WERI-Rb-1 (cell line): ENCODE measurements at regions not wholly inside any gene's neighbourhood (a gene's known extent, or its start where the extent isn't known, plus 50 kb on each side); places are given as distances from the start of the nearest gene placed in this dataset.
"Not testable (repeated sequence)": the region's sequence is repeated elsewhere in the genome, so short reads cannot be mapped to it uniquely, and the experiment has no call there.

Source experiments
- DNase-seq: peaks from one replicate; pipeline ENCODE4 v3.0.0-alpha.2; 2020
- H3K27ac ChIP-seq: fragments of 250-450 bp; sonication (Bioruptor Pico); 2 replicates; pipeline ENCODE4 v1.5.1; 2020; ENCODE audit warnings: mild to moderate bottlenecking, moderate library complexity
- H3K27me3 ChIP-seq: fragments of 250-450 bp; sonication (Bioruptor Pico); 2 replicates; pipeline ENCODE4 v1.5.1; 2021; ENCODE audit warnings: mild to moderate bottlenecking, low read depth, moderate library complexity; ENCODE audit not compliant: insufficient read depth, severe bottlenecking
- H3K36me3 ChIP-seq: fragments of 250-450 bp; sonication (Bioruptor Pico); 2 replicates; pipeline ENCODE4 v1.5.1; 2020; ENCODE audit warnings: mild to moderate bottlenecking, moderate library complexity
- H3K4me3 ChIP-seq: 2 replicates; pipeline ENCODE4 v1.5.1; 2011; ENCODE audit warnings: low read depth, mild to moderate bottlenecking, control low read depth, low read length
- H3K9me3 ChIP-seq: fragments of 250-450 bp; sonication (Bioruptor Pico); 2 replicates; pipeline ENCODE4 v1.5.1; 2021; ENCODE audit warnings: mild to moderate bottlenecking, moderate library complexity; ENCODE audit not compliant: severe bottlenecking
- TF ChIP-seq, protein P1 (sequence below): IDR thresholded peaks from 2 replicates; pipeline ENCODE4 v1.5.1; 2011; ENCODE audit warnings: low read depth, mild to moderate bottlenecking, control low read depth, inconsistent platforms, low read length

DNA sequence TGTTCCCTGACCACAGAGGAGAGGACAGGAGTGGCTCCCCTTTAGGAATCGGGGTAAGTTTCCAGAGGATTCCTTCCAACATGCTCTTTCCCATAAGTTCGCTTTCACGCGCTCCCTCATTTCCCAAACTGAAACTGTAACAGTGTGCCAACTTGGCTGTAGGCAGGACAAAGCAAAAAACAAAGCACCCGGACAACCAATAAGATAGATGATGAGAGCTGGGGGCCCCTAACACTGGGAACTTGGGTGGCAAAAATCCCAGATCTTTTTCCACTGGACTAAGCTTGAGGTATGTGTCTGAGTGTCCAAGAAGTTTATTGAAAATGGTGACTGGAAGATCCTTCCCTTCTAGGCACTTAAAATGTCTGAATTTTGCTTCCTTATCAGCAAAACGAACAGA lies 258.7 kb upstream of the IL12B start:
- Histone ChIP-seq H3K27ac (no peak overlapping the region), H3K27me3 (no peaks in the 10 kb centered on the region), H3K4me3 (no peak overlapping the region), H3K9me3 (no peaks in the 10 kb centered on the region), H3K36me3 (no peaks in the 10 kb centered on the region)
- TF ChIP-seq, protein P1, sequence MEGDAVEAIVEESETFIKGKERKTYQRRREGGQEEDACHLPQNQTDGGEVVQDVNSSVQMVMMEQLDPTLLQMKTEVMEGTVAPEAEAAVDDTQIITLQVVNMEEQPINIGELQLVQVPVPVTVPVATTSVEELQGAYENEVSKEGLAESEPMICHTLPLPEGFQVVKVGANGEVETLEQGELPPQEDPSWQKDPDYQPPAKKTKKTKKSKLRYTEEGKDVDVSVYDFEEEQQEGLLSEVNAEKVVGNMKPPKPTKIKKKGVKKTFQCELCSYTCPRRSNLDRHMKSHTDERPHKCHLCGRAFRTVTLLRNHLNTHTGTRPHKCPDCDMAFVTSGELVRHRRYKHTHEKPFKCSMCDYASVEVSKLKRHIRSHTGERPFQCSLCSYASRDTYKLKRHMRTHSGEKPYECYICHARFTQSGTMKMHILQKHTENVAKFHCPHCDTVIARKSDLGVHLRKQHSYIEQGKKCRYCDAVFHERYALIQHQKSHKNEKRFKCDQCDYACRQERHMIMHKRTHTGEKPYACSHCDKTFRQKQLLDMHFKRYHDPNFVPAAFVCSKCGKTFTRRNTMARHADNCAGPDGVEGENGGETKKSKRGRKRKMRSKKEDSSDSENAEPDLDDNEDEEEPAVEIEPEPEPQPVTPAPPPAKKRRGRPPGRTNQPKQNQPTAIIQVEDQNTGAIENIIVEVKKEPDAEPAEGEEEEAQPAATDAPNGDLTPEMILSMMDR = no peak
- no peak for DNase-seq

- no peak for DNase-seq
- Histone ChIP-seq H3K36me3 (no peaks in the 10 kb centered on the region), H3K27me3 (no peaks in the 10 kb centered on the region), H3K4me3 (no peak overlapping the region), H3K27ac (no peak overlapping the region), H3K9me3 (no peaks in the 10 kb centered on the region)
- TF ChIP-seq, protein P1 = no peak
Observed at GRCh38 chr5:159593518-159594073, 263.3 kb upstream of the IL12B start.

DNA sequence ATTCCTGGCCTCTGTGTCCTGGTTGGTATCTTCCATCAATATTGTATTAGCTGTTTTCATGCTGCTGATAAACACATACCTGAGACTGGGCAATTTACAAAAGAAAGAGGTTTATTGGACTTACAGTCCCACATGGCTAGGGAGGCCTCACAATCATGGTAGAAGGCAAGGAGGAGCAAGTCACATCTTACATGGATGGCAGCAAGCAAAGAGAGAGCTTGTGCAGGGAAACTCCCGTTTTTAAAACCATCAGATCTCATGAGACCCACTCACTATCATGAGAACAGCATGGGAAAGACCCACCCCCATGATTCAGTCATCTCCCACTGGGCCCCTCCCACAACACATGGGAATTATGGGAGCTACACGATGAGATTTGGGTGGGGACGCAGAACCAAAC lies 265.3 kb upstream of the IL12B start:
- not testable (repeated sequence) for H3K4me3 ChIP-seq, DNase-seq, H3K36me3 ChIP-seq, H3K9me3 ChIP-seq, H3K27ac ChIP-seq, H3K27me3 ChIP-seq

DNA sequence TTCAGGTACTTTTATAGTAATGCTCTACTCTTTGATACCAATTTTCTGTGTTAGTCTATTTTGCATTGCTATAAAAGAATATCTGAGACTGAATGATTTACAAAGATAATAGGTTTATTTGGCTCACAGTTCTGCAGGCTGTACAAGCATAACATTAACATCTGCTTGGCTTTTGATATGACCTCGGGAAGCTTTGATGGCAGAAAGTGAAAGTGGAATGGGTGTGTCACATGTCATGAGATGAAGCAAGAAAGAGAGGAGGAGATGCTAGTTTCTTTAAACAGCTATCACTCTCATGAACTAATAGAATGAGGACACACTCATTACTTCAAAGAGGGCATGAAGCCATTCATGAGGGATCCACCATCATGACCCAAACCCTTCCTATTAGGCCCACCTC lies 270.9 kb upstream of the IL12B start:
- no peak overlapping the region for H3K4me3 ChIP-seq
- DNase-seq = no peak
- H3K27ac ChIP-seq = no peak overlapping the region
- H3K36me3 ChIP-seq = no peaks in the 10 kb centered on the region
- H3K9me3 ChIP-seq = no peaks in the 10 kb centered on the region
- H3K27me3 ChIP-seq = peaks cover 3% of the 10 kb centered on the region
- TF ChIP-seq, protein P1 = no peak

DNA sequence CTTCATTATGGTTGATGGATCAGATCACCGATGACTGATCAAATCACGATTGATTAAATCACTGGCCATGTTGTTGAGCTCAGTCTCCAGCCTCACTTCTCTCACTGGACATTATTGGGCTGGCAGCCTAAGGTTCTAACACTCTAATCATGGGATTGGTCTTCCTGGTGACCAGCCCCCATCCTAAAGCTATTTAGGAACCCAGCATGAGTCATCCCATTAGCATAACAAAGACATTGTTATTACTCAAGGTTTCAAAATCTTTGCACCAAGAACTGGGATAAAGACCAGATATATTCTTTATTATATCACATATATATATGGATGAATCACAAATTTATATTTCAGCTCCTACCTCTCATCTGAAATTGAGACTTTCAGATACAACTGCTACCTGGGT lies 272.1 kb upstream of the IL12B start:
- TF ChIP-seq, protein P1 = no peak
- no peak for DNase-seq
- H3K4me3 ChIP-seq = no peak overlapping the region
- no peaks in the 10 kb centered on the region for H3K36me3 ChIP-seq
- H3K27ac ChIP-seq = no peak overlapping the region
- no peaks in the 10 kb centered on the region for H3K9me3 ChIP-seq
- H3K27me3 ChIP-seq = peaks cover 3% of the 10 kb centered on the region

DNA sequence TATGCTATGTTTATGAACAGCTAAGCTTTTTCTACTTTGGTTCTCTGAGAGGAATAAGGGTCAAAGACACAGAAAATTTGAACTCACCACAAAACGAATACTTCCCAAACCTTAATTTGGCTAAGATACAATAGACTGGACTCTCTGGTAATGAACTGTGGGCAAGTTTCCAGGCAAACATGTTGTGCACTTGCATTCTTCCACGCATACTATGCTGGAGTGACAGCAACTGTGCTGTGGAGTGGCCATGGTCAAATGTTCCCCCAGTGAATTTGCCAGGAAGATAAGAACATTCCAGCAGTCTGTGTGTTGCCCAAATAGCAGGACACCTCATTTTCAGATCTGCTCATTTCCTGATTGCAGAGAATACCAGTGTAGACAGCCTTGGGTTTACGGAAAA lies 275.3 kb upstream of the IL12B start:
- H3K4me3 ChIP-seq = no peak overlapping the region
- no peaks in the 10 kb centered on the region for H3K36me3 ChIP-seq
- DNase-seq = no peak
- TF ChIP-seq, protein P1 = no peak
- no peaks in the 10 kb centered on the region for H3K9me3 ChIP-seq
- no peak overlapping the region for H3K27ac ChIP-seq
- H3K27me3 ChIP-seq = no peaks in the 10 kb centered on the region
